H4 (cell line): ENCODE measurements at regions not wholly inside any gene's neighbourhood (a gene's known extent, or its start where the extent isn't known, plus 50 kb on each side); places are given as distances from the start of the nearest gene placed in this dataset.
"Not testable (repeated sequence)": the region's sequence is repeated elsewhere in the genome, so short reads cannot be mapped to it uniquely, and the experiment has no call there.

ENCODE experiments used
- DNase-seq: peaks from one replicate; pipeline ENCODE4 v3.0.0-alpha.2; 2015; ENCODE audit warnings: low spot score

DNA sequence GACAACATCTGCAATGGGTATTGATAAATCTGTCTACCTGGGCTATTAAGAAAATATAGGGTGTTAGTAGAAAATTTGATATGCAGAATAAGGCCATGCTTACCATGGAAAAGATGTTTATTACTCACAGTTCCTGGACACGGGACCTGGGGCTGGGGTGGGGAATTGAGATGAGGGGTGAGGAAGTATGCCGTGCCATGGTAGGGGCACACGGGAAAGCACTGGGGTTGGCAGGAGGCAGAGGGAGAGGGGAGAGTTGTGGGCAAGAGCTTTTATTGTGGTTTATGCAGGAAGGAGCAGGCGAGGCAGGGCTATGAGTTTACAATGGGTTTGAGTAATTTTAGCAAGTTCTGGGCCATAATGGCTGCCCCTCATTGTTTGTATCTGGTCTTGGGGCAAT is 493.8 kb downstream of the SIPA1L2 start:
- DNase-seq = no peak

DNA sequence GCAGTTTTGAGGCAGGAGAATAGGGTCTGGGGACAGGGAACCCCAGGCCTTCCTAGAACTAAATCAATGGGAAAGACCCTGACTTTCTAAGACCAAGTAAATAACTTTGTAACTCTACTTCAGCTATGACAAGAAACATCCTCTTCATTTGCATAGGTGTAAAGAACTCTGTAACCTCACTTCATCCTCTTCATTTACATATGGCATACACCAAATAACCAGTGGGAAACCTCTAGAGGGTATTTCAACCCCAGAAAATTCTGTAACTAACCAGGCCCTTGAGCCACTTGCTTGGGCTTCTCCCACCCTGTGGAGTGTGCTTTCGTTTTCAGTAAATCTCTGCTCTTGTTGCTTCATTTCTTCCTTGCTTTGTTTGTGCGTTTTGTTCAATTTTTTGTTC is 495.6 kb downstream of the SIPA1L2 start:
- no peak for DNase-seq

GRCh38 chr1:232132572-232132971 is 497.4 kb downstream of the SIPA1L2 start:
- DNase-seq = no peak

DNA sequence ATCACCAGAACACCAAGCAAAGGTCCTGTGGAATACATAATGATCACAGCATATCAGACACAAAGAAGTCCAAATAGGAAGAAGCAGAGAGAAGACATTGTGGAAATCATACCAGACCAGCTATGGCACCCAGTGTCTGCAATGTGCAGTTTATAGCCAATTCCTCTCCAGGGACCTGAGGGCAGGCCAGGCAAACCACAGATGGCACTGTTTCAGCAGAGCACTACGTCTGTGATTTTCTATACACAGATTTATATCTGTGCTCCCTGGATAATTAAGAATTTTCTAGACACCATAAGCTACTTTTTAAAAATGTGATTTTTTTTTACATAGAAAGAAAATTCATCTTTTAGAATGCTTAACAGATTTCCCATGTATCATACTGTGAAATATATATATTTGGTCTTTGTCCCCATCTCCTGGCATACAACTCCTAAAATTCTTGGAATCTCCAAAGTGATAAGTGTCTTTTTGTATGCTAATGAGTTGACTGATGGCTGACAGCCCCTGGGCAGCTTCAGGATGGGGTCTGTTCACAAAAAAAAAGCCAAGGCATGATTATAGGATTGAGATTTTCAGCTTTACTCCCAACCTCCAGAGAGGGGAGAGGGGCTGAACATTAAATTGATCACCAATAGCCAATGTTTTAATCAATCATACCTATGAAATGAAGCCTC is 498.1 kb downstream of the SIPA1L2 start:
- no peak for DNase-seq

GRCh38 chr1:232130815-232131480 is 499.0 kb downstream of the SIPA1L2 start:
- no peak for DNase-seq

DNA sequence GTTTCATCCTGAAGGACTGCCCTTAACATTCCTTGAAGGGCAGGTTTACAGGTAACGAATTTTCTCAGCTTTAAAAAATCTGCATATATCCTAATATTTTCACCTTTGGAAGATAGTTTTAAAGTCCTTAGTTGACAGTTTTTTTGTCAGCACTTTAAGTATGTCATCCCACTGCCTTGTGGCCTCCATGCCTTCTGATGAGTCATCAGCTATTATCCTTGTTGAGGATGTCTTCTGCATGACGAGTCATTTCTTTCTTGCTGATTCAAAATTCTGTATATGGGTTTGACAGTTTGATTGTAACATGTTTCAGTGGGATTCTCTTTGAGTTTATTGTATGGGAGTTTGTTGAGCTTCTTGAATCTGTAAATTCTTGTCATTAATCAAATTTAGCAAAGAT is 500.6 kb downstream of the DISC1 start:
- DNase-seq = peak; percentile 74

DNA sequence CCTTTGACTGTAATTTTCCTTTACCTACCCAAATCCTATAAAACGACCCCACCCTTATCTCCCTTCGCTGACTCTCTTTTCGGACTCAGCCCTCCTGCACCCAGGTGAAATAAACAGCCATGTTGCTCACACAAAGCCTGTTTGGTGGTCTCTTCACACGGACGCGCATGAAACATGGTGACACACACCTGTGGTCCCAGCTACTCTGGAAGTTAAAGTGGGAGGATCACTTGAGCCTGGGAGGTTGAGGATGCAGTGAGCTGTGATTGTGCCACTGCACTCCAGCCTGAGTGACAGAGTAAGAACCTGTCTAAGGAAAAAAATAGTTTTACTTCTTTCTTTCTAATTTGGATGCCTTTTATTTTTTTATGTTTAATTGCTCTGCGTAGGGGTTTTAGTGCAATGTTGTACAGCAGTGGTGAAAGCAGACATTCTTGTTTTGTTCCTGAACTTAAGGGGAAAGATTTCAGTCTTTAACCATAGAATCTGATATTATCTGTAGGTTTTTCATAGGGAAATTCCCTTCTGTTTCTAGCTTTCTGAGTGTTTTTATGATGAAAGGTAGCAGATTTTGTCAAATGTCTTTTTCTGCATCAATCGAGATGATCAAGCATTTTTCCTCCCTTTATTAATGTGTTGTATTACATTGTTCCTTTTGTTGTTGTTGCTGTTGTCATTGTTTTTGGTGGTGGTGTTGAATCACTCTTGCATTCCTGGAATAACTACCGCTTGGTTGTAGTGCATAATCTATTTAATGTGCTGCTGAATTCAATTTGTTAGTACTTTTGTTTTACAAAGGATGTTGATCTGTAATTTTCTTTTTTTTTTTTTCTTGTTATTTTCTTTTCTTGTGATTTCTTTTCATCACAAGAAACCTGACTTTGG is 497.4 kb downstream of the DISC1 start:
- DNase-seq = no peak

- DNase-seq = not testable (repeated sequence)
These were observed 491.3 kb downstream of the DISC1 start for GRCh38 chr1:232117903-232118302.

DNA sequence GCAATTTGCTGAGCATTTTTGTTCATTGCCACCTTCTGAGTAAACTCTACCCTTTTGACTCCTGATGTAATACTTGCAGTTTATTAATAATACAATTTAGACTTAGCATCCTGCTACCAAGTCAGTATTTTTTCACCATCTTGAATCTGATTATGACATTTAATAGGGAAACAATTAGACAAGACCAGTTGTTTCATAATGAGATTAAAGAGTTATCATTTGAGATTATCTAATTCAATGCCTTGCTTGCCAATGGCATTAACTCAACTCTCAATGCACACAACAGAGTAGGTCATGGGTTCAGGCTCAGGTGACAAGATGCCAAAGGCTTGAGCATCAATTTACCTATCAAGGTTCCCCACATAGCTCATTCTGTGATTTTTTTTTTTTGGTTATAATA is 488.4 kb downstream of the DISC1 start:
- no peak for DNase-seq

DNA sequence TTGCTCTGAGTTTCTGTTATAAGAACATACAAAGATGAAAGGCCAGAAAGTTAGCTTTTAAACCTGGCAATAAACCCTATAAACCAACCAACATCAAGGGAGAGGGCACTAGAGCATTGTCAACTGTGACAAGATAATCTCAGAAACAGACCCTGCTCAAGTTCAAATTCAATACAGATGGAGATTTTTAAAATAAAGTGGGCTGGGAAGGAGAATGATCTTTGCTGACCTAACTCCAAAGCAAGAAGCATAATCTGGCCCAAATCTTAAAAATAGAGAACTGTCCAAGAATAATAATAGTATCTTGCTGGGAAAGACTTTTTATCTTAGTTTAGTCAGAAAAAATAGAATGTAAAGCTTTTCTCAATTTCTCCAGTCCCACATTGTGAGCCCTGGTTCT is 485.5 kb downstream of the DISC1 start:
- DNase-seq = no peak

GRCh38 chr1:232111611-232112010 is 485.0 kb downstream of the DISC1 start:
- no peak for DNase-seq

DNA sequence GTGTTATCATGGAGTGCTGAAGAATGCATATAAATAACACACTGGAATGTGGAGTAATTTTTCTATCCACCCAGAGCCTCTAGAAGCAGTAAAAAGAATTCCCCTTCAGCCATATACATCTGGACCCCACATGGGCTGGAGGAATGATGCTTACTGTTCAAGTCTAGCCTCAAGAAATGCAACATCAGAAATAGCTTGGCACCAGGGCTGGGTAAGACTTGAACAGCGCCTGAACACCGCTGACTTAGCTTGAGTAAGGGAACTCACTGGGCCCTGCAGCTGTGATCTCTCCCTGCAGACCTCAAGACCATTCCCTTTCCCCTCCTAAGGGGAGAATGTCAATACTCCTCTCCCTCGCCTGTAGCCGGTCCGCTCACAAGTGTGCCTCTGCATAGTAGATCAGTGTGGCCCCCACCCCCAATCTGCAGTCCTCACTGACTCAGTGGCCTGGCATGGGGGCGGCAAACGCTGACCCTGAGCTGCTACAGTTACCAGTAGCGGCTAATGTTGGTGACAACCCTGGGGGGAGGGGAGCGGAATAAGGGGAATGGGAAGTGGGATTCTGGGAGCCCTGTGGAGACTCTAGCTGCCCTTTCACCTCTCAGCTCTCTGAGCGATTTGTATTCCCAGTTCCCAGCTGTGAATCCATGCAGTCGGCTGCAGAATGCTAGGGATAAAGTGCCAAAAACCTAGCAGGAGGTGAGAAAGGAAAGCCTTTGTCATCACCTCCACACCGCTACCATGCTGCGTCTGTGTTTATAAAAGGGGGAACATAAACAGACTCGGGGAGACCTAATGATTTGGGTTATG is 483.9 kb downstream of the DISC1 start:
- no peak for DNase-seq

DNA sequence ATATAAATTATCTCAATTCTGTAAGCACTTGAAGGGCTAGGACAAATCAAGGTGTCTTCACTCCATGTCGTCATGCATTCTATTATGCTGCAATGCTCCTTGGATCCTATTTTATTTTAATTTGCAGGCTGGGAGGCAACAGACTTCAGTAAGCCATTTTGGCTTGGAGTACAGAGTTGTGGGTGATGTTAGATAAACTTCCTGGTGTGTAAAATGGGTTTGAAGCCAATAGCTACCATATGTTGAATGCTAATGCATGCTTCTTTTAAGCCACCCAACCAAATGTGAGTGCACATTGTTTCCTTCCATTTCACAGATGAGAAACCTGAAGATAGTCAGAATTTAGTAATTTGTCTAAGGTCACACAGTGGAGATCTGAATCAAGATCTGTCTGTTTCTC is 482.8 kb downstream of the DISC1 start:
- DNase-seq = no peak

DNA sequence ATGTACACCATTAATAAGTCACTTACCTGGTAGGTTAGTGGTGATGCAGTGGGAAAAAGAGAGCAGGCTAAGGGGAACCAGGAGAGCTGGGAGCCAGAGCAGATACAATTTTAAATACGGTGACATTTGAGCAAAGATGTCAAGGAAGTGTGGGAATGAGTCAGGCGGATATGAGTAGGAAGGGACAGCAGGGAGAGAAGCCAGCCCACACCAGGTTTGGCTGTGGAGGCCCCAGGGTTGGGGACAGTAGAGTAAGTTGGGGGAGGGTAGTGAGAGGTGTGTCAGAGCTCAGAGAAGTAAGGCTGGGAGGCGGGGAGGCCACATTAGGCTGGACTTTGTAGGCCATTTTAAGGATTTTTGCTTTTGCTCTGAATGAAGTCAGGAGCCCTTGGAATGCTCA is 482.0 kb downstream of the DISC1 start:
- DNase-seq = no peak

DNA sequence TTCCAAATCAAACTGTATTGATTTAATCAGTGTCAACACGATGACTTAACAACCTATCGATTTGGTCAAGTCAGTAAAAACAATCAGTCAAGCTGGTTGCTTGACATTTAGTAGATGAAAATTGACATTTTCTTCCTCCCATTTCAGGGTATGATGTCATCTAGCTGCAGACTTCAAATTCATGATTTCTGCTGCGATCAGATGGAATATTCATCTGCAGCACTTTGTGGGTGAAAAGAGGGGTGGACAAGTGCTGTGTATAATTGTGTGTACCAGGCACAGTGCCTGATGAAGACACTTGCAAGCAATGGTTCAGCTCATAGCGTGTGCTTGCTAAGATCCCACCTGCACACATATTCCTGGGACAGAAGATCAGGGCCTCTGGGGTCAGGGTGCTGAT is 479.8 kb downstream of the DISC1 start:
- no peak for DNase-seq

DNA sequence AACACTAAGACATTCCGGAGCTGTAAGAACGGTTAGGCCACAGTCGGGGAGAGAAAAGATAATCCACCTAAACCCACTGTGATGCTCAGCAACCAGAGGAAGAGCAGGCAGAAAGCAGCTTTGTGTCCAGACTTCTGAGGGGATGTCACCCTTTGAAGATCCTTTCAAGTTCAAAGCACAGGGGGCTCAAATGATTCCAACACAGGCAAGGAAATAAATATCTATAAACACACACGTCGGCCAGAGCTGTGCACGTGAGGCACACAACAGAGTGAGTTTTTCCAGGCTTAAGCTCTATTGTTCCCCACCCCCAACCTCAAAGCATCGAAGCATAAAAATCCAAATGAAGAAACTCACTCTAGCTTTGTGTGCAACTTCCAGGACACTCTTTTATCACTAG is 479.0 kb downstream of the DISC1 start:
- no peak for DNase-seq

GRCh38 chr1:232101231-232101630 is 474.6 kb downstream of the DISC1 start:
- DNase-seq = no peak

DNA sequence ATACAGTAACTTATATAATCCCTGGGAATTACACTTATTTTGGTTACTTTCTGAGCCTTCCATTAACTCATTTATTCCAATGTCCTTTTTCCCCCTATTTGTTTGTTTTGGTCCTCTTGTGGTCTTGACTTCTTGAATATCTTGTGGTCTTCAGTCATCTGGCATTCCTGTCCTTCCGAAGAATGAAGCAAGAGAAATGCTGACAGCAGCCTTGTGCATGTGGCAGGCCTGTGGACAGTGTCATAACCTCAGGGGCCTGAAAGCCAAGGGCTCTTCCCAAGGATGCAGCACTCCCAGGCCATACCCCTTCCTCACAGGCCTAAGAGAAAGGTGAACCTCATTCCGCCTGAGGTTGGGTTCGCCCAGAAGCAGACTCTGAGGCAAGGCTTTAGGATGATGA is 470.2 kb downstream of the DISC1 start:
- no peak for DNase-seq
